GM12878 (cell line): ENCODE measurements at regions not wholly inside any gene's neighbourhood (a gene's known extent, or its start where the extent isn't known, plus 50 kb on each side); places are given as distances from the start of the nearest gene placed in this dataset.

Experiments used
- ATF2 ChIP-seq: IDR thresholded peaks from 2 replicates; pipeline ENCODE4 v1.6.1; 2012; ENCODE audit warnings: low read length, inconsistent platforms
- BCLAF1 ChIP-seq: fragments of 450-650 bp; IDR thresholded peaks from 2 replicates; pipeline ENCODE4 v1.6.1; 2017; ENCODE audit warnings: antibody characterized with exemption, mild to moderate bottlenecking, moderate library complexity
- EP300 ChIP-seq, 2 experiments: fragments of 150-350 bp in 1 of 2; IDR thresholded peaks; 2 replicates each; pipeline ENCODE4 v1.6.1; 2011 to 2012; ENCODE audit warnings: low read depth in 2 of 2, low read length in 2 of 2, borderline replicate concordance in 1 of 2, improper control_type of control experiment in 1 of 2, inconsistent platforms in 1 of 2; ENCODE audit not compliant: control insufficient read depth in 1 of 2
- FOXM1 ChIP-seq: IDR thresholded peaks from 2 replicates; pipeline ENCODE4 v1.6.1; 2012; ENCODE audit warnings: low read depth, mild to moderate bottlenecking, inconsistent platforms, low read length, moderate library complexity
- IRF3 ChIP-seq: fragments of 450-650 bp; IDR thresholded peaks from 2 replicates; pipeline ENCODE4 v1.6.1; 2014; ENCODE audit warnings: mild to moderate bottlenecking
- MAX ChIP-seq: IDR thresholded peaks from 2 replicates; pipeline ENCODE4 v1.6.1; 2012; ENCODE audit warnings: low read depth, low read length, improper control_type of control experiment
- NRF1 ChIP-seq: conservative IDR thresholded peaks from 2 replicates; pipeline ENCODE4 v1.6.1; 2011; ENCODE audit warnings: mild to moderate bottlenecking, low read depth, low read length, improper control_type of control experiment
- POLR2A ChIP-seq: IDR thresholded peaks from 2 replicates; pipeline ENCODE4 v1.6.1; 2011; ENCODE audit warnings: low read depth, mild to moderate bottlenecking, low read length
- RAD21 ChIP-seq: IDR thresholded peaks from 2 replicates; pipeline ENCODE4 v1.6.1; 2011; ENCODE audit warnings: mild to moderate bottlenecking, low read depth, low read length, moderate library complexity; ENCODE audit not compliant: insufficient read depth
- RELA ChIP-seq: fragments of 450-650 bp; IDR thresholded peaks from 2 replicates; pipeline ENCODE4 v1.8.0; 2014; ENCODE audit warnings: borderline replicate concordance; ENCODE audit not compliant: partially characterized antibody
- TCF7 ChIP-seq: IDR thresholded peaks from 2 replicates; pipeline ENCODE4 v1.6.1; 2014; ENCODE audit warnings: antibody characterized with exemption, borderline replicate concordance
- ZNF274 ChIP-seq: IDR thresholded peaks from one replicate; pipeline ENCODE4 v1.8.0; 2011; ENCODE audit not compliant: insufficient read length, insufficient read depth

GRCh38 chr6:8686077-8686476 is 250.7 kb upstream of the SLC35B3 start:
- no peak for TF ChIP-seq EP300 (IDR thresholded peaks at IDR 0.05; ENCODE audit: borderline replicate concordance in 1 of 2, control insufficient read depth in 1 of 2, low read depth in 2 of 2, low read length in 2 of 2)
- TF ChIP-seq MAX = no peak
- no peak for TF ChIP-seq RELA
- TF ChIP-seq ZNF274 = no peak
- no peak for TF ChIP-seq ATF2
- no peak for TF ChIP-seq BCLAF1
- no peak for TF ChIP-seq RAD21
- no peak for TF ChIP-seq FOXM1
- TF ChIP-seq POLR2A = no peak
- TF ChIP-seq IRF3 = no peak
- no peak for TF ChIP-seq TCF7
- no peak for TF ChIP-seq NRF1
